ENCODE measurements at regions not wholly inside any gene's neighbourhood (a gene's known extent, or its start where the extent isn't known, plus 50 kb on each side); places are given as distances from the start of the nearest gene placed in this dataset.

- no peak for TF ChIP-seq CTCF (IDR thresholded peaks at IDR 0.05; ENCODE audit: insufficient read depth, low read length)
- TF ChIP-seq GABPA (IDR thresholded peaks at IDR 0.05; ENCODE audit: low read depth), result no peak
- TF ChIP-seq REST (IDR thresholded peaks at IDR 0.05; ENCODE audit: insufficient replicate concordance, low read depth), result no peak
- TF ChIP-seq POLR2AphosphoS5 (IDR thresholded peaks at IDR 0.05; ENCODE audit: low read depth), result no peak
- TF ChIP-seq SPI1 (IDR thresholded peaks at IDR 0.05; ENCODE audit: borderline replicate concordance, low read depth), result no peak
These were observed 298.3 kb downstream of the NSG2 start for GRCh38 chr5:174343826-174344225.
